ENCODE measurements at regions not wholly inside any gene's neighbourhood (a gene's known extent, or its start where the extent isn't known, plus 50 kb on each side); places are given as distances from the start of the nearest gene placed in this dataset.
"Not testable (repeated sequence)": the region's sequence is repeated elsewhere in the genome, so short reads cannot be mapped to it uniquely, and the experiment has no call there.

DNA sequence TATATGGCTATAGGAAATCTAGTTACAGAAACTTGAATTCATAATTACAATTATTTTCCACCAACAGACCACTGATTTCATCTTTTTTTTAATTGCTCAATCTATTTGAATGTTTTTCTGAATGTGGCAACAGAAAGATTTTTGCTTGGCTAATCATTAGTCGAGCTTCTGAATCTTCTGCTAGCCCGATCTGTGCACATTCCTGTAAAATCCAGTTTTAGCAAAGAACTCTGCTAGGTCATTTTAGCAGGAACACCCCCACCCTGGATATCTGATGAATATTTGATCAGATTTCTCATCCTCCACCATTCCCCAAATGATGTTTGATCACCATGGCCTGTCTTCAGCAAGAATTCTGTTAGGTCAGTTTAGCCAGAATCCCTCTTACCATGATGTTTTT, 176.3 kb downstream of the LEPR start:
- H3K4me1 ChIP-seq = no peaks in the 10 kb centered on the region
- TF ChIP-seq EP300 (IDR thresholded peaks at IDR 0.05) (no peak), POLR2AphosphoS5 (IDR thresholded peaks at IDR 0.05) (no peak), POLR2A (IDR thresholded peaks at IDR 0.05) (no peak)
- TF ChIP-seq, protein P1, sequence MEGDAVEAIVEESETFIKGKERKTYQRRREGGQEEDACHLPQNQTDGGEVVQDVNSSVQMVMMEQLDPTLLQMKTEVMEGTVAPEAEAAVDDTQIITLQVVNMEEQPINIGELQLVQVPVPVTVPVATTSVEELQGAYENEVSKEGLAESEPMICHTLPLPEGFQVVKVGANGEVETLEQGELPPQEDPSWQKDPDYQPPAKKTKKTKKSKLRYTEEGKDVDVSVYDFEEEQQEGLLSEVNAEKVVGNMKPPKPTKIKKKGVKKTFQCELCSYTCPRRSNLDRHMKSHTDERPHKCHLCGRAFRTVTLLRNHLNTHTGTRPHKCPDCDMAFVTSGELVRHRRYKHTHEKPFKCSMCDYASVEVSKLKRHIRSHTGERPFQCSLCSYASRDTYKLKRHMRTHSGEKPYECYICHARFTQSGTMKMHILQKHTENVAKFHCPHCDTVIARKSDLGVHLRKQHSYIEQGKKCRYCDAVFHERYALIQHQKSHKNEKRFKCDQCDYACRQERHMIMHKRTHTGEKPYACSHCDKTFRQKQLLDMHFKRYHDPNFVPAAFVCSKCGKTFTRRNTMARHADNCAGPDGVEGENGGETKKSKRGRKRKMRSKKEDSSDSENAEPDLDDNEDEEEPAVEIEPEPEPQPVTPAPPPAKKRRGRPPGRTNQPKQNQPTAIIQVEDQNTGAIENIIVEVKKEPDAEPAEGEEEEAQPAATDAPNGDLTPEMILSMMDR (IDR thresholded peaks at IDR 0.05) = no peak
- peaks cover 0 to 2% (median 0%) of the 10 kb centered on the region in 4 donors for H3K36me3 ChIP-seq
- 95 to 96% methylated on average over 2 of the region's 2 CpGs for WGBS, 2 donors
- H3K27ac ChIP-seq = no peak overlapping the region
- intact Hi-C loops (cut with DNase I) = no loop called here
- no peaks in the 10 kb centered on the region for H3K27me3 ChIP-seq
- no peaks in the 10 kb centered on the region for H3K9me3 ChIP-seq
- no peak overlapping the region for H3K4me3 ChIP-seq
- no peak for DNase-seq

GRCh38 chr1:65605621-65606020, 185.2 kb downstream of the LEPR start:
- Histone ChIP-seq H3K36me3 (no peaks in the 10 kb centered on the region), H3K9me3 (no peaks in the 10 kb centered on the region), H3K27ac (no peak overlapping the region), H3K4me1 (no peaks in the 10 kb centered on the region), H3K27me3 (no peaks in the 10 kb centered on the region), H3K4me3 (no peak overlapping the region)
- intact Hi-C loops (cut with DNase I) = no loop called here
- DNase-seq = no peak
- TF ChIP-seq, protein P1 (IDR thresholded peaks at IDR 0.05) = no peak
- TF ChIP-seq EP300 (IDR thresholded peaks at IDR 0.05) = no peak
- TF ChIP-seq POLR2AphosphoS5 (IDR thresholded peaks at IDR 0.05) = no peak
- no peak for TF ChIP-seq POLR2A (IDR thresholded peaks at IDR 0.05)
- 91 to 97% methylated on average over 1 of the region's 1 CpG for WGBS, 2 donors

DNA sequence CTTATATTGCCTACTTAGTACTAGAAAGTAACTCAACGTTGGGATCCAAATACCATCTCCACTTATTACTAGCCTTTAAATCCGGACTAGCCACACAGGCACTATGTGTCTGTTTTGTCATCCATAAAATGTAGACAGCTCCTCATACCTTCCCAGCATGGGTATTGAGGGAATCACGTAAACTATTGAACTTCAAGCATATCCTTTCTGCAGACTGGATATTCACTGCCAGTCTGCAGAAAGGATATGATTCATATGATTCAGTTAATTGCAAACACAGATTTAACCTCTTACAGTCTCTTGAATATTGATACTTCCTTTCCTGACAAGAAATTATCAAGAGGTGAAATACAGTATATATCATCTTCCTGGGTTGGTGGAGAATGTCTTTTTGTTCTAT, 186.0 kb downstream of the LEPR start:
- 82 to 85% methylated on average over 3 of the region's 3 CpGs for WGBS, 2 donors
- Histone ChIP-seq H3K27me3 (no peaks in the 10 kb centered on the region), H3K4me3 (no peak overlapping the region), H3K9me3 (no peaks in the 10 kb centered on the region), H3K4me1 (no peaks in the 10 kb centered on the region), H3K27ac (no peak overlapping the region), H3K36me3 (no peaks in the 10 kb centered on the region)
- TF ChIP-seq POLR2AphosphoS5 (IDR thresholded peaks at IDR 0.05) (no peak), POLR2A (IDR thresholded peaks at IDR 0.05) (no peak), EP300 (IDR thresholded peaks at IDR 0.05) (no peak)
- TF ChIP-seq, protein P1 (IDR thresholded peaks at IDR 0.05) = no peak
- intact Hi-C loops (cut with DNase I) = no loop called here
- DNase-seq = no peak

DNA sequence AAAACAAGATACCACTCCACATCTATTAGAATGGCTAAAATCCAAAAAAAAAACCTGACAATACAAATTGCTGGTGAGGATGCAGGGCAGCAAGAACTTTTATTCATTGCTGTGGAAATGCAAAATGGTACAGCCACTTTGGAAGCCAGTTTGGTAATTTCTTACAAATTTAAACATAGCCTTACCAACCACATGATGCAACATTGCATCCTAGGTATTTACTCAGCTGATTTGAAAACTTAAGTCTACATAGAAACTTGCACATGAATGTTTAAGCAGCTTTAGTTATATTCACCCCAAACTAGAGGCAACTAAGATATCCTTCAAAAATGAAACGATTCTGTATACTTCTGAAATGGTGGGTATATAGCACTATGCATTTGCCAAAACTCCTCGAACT, 178.8 kb upstream of the PDE4B start:
- intact Hi-C loops (cut with DNase I) = no loop called here
- 92 to 94% methylated on average over 2 of the region's 2 CpGs for WGBS, 2 donors
- TF ChIP-seq POLR2A (IDR thresholded peaks at IDR 0.05) = no peak
- TF ChIP-seq POLR2AphosphoS5 (IDR thresholded peaks at IDR 0.05) = no peak
- no peak for TF ChIP-seq EP300 (IDR thresholded peaks at IDR 0.05)
- TF ChIP-seq, protein P1 (IDR thresholded peaks at IDR 0.05) = no peak

DNA sequence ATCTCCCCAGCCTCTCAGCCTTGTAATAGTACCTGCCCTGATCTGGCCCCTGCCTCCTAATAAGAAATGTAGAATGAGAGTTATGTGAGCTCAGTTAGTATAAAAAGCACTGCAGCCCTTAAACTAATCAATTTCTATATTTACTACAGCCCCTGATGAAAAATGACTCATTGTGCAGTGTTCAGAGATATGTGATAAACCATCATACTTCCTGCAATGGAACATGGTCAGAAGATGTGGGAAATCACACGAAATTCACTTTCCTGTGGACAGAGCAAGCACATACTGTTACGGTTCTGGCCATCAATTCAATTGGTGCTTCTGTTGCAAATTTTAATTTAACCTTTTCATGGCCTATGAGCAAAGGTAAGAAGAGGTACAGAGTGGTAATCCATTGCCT, 176.8 kb upstream of the PDE4B start:
- Histone ChIP-seq H3K4me3 (no peak overlapping the region), H3K9me3 (no peaks in the 10 kb centered on the region), H3K4me1 (no peaks in the 10 kb centered on the region), H3K27me3 (no peaks in the 10 kb centered on the region), H3K36me3 (no peaks in the 10 kb centered on the region), H3K27ac (no peak overlapping the region)
- no peak for TF ChIP-seq POLR2AphosphoS5 (IDR thresholded peaks at IDR 0.05)
- intact Hi-C loops (cut with DNase I) = no loop called here
- WGBS, 2 donors = 55 to 63% methylated on average over 2 of the region's 2 CpGs
- DNase-seq = no peak

More for the DNA sequence above, 178.8 kb upstream of the PDE4B start:
- H3K4me1 ChIP-seq = no peaks in the 10 kb centered on the region
- H3K27ac ChIP-seq = no peak overlapping the region
- DNase-seq = no peak
- H3K27me3 ChIP-seq = no peaks in the 10 kb centered on the region
- H3K36me3 ChIP-seq = no peaks in the 10 kb centered on the region
- no peak overlapping the region for H3K4me3 ChIP-seq
- H3K9me3 ChIP-seq = no peaks in the 10 kb centered on the region

GRCh38 chr1:65621721-65622120, 171.0 kb upstream of the PDE4B start:
- H3K4me1 ChIP-seq; H3K27ac ChIP-seq; H3K9me3 ChIP-seq; DNase-seq; H3K27me3 ChIP-seq; H3K4me3 ChIP-seq; intact Hi-C loops (cut with DNase I); H3K36me3 ChIP-seq: not testable (repeated sequence)
- 47 to 79% methylated on average over 1 of the region's 1 CpG for WGBS, 2 donors

Measured in sigmoid colon (tissue), 6 donors.